Inflammatory macrophage treated with lipopolysaccharide for 4 hours (primary cell): ENCODE measurements at regions not wholly inside any gene's neighbourhood (a gene's known extent, or its start where the extent isn't known, plus 50 kb on each side); places are given as distances from the start of the nearest gene placed in this dataset.
A peak's percentile ranks its signal among the peaks of the same experiment; 100 is the strongest.

Experiments
- DNase-seq: peaks from one replicate; pipeline ENCODE4 v3.0.0-alpha.2; 2020

- DNase-seq, result no peak
Observed at GRCh38 chr3:19711160-19711782, 222.7 kb downstream of the EFHB start.

GRCh38 chr3:19702416-19703078, 231.5 kb downstream of the EFHB start:
- DNase-seq, result no peak

- no peak for DNase-seq
Observed at GRCh38 chr3:19688767-19689166, 245.2 kb downstream of the EFHB start.

GRCh38 chr3:19668163-19668562, 265.9 kb downstream of the EFHB start:
- DNase-seq, result no peak

GRCh38 chr3:19662486-19662885, 271.5 kb downstream of the EFHB start:
- DNase-seq, result no peak

- no peak for DNase-seq
Observed at GRCh38 chr3:19652336-19652735, 281.7 kb downstream of the EFHB start.

- DNase-seq, result no peak
Observed at GRCh38 chr3:19645093-19645492, 288.9 kb downstream of the EFHB start.

GRCh38 chr3:19644405-19644804, 289.6 kb downstream of the EFHB start:
- peak; percentile 9 for DNase-seq

- no peak for DNase-seq
Observed at GRCh38 chr3:19641408-19641807, 292.6 kb downstream of the EFHB start.

GRCh38 chr3:19632099-19633074, 301.6 kb downstream of the EFHB start:
- DNase-seq, result no peak

GRCh38 chr3:19598870-19599269, 335.1 kb downstream of the EFHB start:
- DNase-seq, result no peak

- DNase-seq, result no peak
Observed at GRCh38 chr3:19596408-19596807, 337.6 kb downstream of the EFHB start.

- no peak for DNase-seq
Observed at GRCh38 chr3:19595884-19596283, 338.1 kb downstream of the EFHB start.
